ENCODE measurements at regions not wholly inside any gene's neighbourhood (a gene's known extent, or its start where the extent isn't known, plus 50 kb on each side); places are given as distances from the start of the nearest gene placed in this dataset.

- no peak for DNase-seq (ENCODE audit: low read depth)
- TF ChIP-seq CTCF (IDR thresholded peaks at IDR 0.05; ENCODE audit: control insufficient read depth, insufficient read depth, low read depth, low read length, missing control alignments) = no peak
- H3K4me3 ChIP-seq (ENCODE audit: control insufficient read depth, low read depth, low read length) = no peak overlapping the region
Measured at GRCh38 chr9:89710697-89711096, 105.9 kb downstream of the GADD45G start.

GRCh38 chr9:89711866-89712265, 107.1 kb downstream of the GADD45G start:
- no peak overlapping the region for H3K4me3 ChIP-seq (ENCODE audit: control insufficient read depth, low read depth, low read length)
- TF ChIP-seq CTCF (IDR thresholded peaks at IDR 0.05; ENCODE audit: control insufficient read depth, insufficient read depth, low read depth, low read length, missing control alignments) = no peak
- DNase-seq (ENCODE audit: low read depth) = no peak

GRCh38 chr9:89712283-89712682, 107.5 kb downstream of the GADD45G start:
- no peak for DNase-seq (ENCODE audit: low read depth)
- H3K4me3 ChIP-seq (ENCODE audit: control insufficient read depth, low read depth, low read length) = no peak overlapping the region
- TF ChIP-seq CTCF (IDR thresholded peaks at IDR 0.05; ENCODE audit: control insufficient read depth, insufficient read depth, low read depth, low read length, missing control alignments) = no peak

- no peak overlapping the region for H3K4me3 ChIP-seq (ENCODE audit: control insufficient read depth, low read depth, low read length)
- no peak for DNase-seq (ENCODE audit: low read depth)
Measured at GRCh38 chr9:89714321-89714720, 109.5 kb downstream of the GADD45G start.

GRCh38 chr9:89715318-89715858, 110.6 kb downstream of the GADD45G start:
- DNase-seq (ENCODE audit: low read depth) = no peak
- no peak for TF ChIP-seq CTCF (IDR thresholded peaks at IDR 0.05; ENCODE audit: control insufficient read depth, insufficient read depth, low read depth, low read length, missing control alignments)
- H3K4me3 ChIP-seq (ENCODE audit: control insufficient read depth, low read depth, low read length) = no peak overlapping the region

More at GRCh38 chr9:89714321-89714720, 109.5 kb downstream of the GADD45G start:
- TF ChIP-seq CTCF (IDR thresholded peaks at IDR 0.05; ENCODE audit: control insufficient read depth, insufficient read depth, low read depth, low read length, missing control alignments) = no peak

GRCh38 chr9:89715881-89716280, 111.1 kb downstream of the GADD45G start:
- H3K4me3 ChIP-seq (ENCODE audit: control insufficient read depth, low read depth, low read length) = no peak overlapping the region
- TF ChIP-seq CTCF (IDR thresholded peaks at IDR 0.05; ENCODE audit: control insufficient read depth, insufficient read depth, low read depth, low read length, missing control alignments) = no peak
- DNase-seq (ENCODE audit: low read depth) = no peak

GRCh38 chr9:89716559-89716958, 111.7 kb downstream of the GADD45G start:
- DNase-seq (ENCODE audit: low read depth) = no peak
- no peak overlapping the region for H3K4me3 ChIP-seq (ENCODE audit: control insufficient read depth, low read depth, low read length)
- no peak for TF ChIP-seq CTCF (IDR thresholded peaks at IDR 0.05; ENCODE audit: control insufficient read depth, insufficient read depth, low read depth, low read length, missing control alignments)
